ENCODE measurements at regions not wholly inside any gene's neighbourhood (a gene's known extent, or its start where the extent isn't known, plus 50 kb on each side); places are given as distances from the start of the nearest gene placed in this dataset.

GRCh38 chr5:3234566-3234965, 361.1 kb upstream of the IRX1 start:
- TF ChIP-seq POLR2A (IDR thresholded peaks at IDR 0.05) (no peak), CTCF (IDR thresholded peaks at IDR 0.05) (no peak)
